Cardiac fibroblast (primary cell): ENCODE measurements at regions not wholly inside any gene's neighbourhood (a gene's known extent, or its start where the extent isn't known, plus 50 kb on each side); places are given as distances from the start of the nearest gene placed in this dataset.
"Not testable (repeated sequence)": the region's sequence is repeated elsewhere in the genome, so short reads cannot be mapped to it uniquely, and the experiment has no call there.

ENCODE experiments used
- DNase-seq, 2 donors: peaks; one replicate each; pipeline versions ENCODE4 v3.0.0 to v3.0.0-alpha.2; 2010; ENCODE audit warnings: low read depth in 2 of 2
- H3K4me3 ChIP-seq, 2 donors: replicated peaks in 1 of 2; 1 replicate in 1 of 2; 2 replicates in 1 of 2; pipeline ENCODE4 v1.5.1; 2011; ENCODE audit warnings: low read depth in 2 of 2, low read length in 2 of 2, mild to moderate bottlenecking in 2 of 2, moderate library complexity in 1 of 2
- TF ChIP-seq, protein P1 (sequence below): IDR thresholded peaks from one replicate; pipeline ENCODE4 v1.5.1; 2011; ENCODE audit warnings: low read depth, mild to moderate bottlenecking, low read length, inconsistent platforms

DNA sequence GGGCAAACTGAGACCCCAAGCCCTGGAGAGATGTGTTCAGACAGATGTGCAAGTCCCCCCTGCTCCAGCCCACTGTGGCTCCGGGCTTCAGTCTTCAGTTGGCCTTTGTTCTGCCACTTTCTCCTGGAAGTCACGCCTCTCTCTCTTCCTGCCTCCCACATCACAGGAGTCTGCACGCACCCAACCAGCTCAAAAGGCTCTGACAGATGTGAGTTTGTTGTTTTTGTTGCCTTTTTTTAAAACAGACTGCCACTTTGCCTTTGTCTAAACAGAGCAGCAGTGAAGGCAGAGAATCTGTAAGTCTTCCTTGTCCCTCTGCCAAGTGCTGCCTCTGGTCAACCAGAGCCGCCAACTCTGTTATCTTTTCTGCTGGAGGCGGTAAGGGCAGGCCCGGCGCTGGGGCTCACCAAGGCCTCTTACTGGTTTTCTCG lies 149.7 kb downstream of the TFAP2C start:
- no peak overlapping the region for H3K4me3 ChIP-seq
- TF ChIP-seq, protein P1, sequence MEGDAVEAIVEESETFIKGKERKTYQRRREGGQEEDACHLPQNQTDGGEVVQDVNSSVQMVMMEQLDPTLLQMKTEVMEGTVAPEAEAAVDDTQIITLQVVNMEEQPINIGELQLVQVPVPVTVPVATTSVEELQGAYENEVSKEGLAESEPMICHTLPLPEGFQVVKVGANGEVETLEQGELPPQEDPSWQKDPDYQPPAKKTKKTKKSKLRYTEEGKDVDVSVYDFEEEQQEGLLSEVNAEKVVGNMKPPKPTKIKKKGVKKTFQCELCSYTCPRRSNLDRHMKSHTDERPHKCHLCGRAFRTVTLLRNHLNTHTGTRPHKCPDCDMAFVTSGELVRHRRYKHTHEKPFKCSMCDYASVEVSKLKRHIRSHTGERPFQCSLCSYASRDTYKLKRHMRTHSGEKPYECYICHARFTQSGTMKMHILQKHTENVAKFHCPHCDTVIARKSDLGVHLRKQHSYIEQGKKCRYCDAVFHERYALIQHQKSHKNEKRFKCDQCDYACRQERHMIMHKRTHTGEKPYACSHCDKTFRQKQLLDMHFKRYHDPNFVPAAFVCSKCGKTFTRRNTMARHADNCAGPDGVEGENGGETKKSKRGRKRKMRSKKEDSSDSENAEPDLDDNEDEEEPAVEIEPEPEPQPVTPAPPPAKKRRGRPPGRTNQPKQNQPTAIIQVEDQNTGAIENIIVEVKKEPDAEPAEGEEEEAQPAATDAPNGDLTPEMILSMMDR: no peak
- peak; percentile 8 to 85 for DNase-seq

DNA sequence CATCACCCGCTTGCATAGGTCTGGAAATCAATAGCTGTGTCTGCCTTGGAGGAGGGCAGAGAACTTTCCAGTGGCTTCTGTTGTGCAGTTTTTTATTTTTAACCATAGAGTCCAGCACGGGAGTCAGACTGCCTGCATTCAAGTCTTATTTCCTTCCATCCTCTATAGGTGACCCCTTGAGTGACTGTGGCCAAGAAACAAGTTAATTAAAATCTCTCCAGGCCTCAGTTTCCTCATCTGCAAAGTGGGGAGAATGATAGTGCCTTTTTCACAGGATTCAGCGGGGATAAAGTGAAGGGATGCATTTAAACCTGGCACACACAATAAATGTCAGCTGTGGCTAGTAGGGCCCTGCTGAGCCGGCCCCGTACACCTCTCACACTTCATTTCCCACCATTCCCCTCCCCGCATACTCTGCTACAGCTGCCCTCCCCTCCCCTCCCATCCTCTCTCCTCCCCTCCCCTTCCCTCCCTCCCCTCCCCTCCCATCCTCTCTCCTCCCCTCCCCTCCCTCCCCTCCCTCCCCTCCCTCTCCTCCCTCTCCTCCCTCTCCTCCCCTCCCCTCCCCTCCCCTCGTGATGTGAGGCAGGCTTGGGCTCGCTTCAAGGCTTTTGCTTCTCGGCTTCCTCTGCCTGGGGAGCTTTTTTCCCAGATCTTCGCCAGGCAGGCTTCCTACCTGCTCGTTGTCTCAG lies 150.5 kb downstream of the TFAP2C start:
- TF ChIP-seq, protein P1: no peak
- no peak for DNase-seq
- H3K4me3 ChIP-seq: no peak overlapping the region

DNA sequence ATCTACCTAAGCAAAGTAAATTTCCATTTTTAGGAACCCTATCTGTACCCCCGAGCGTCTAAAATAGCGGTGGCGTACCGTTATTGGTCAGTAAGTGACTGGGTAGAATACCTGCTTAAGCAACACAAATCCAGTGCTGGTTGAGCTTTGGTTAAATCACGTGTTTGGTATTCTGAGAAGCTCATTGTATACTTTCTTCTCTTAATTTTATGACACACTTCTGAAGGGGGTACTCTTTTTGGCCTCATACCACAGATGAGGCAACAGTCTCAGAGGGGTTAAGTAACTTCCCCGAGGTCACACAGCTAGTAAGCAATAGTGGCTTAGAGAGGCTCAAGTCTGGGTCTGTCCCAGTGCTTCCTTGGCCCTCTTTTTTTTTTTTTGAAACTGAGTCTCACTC lies 151.2 kb downstream of the TFAP2C start:
- TF ChIP-seq, protein P1: no peak
- no peak overlapping the region for H3K4me3 ChIP-seq
- peak in 1 of 2 donors; percentile 38 for DNase-seq

DNA sequence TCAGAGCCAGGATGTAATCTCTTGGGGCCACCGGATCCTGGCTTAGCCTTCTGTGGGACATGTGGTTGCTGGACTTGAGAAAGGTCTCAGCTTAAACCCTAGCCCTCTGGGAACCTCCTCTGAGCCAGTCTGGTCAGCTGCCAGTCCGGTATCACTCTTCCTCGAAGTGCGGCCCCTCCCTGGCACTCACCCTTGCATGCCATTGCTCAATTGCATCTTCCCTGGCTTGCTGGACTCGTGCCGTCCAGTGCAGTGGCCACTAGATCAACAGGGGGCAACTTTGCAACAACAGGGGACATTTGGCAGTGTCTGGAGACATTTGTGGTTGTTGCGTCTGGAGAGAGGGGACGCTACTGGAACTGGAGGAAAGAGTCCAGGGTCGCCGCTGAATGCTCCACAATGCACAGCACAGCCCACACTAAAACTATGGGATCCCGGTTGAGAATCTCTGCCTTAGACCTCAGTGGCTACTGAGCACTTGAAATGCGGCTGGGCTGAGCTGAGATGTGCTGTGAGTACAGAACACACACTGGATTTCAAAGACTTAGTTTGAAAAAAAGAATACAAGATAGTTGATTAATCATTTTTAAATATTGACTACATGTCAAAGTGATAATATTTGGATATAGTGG lies 152.1 kb downstream of the TFAP2C start:
- TF ChIP-seq, protein P1: no peak
- peak overlapping the region in 1 of 2 donors; percentile 15 for H3K4me3 ChIP-seq
- peak; percentile 2 to 95 for DNase-seq

DNA sequence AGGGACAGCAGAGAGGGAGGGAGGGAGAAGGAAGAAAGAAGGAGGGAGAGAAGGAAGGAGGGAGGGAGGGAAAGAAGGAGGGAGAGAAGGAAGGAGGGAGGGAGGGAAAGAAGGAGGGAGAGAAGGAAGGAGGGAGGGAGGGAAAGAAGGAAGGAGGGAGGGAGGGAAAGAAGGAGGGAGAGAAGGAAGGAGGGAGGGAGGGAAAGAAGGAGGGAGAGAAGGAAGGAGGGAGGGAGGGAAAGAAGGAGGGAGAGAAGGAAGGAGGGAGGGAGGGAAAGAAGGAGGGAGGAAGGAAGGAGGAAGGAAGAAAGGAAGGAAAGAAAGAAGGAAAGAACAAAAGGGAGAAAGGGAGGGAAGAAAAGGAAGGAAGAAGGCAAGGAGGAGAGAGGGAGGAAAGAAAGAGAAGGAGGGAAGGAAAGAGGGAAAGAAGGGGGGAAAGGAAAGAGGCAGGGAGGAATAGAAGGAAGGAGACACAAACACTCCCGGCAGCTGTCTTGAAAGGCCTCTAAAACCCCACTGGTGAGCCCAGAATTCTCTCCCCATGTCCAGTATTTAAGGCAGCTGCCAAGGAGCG lies 153.0 kb downstream of the TFAP2C start:
- not testable (repeated sequence) for H3K4me3 ChIP-seq, DNase-seq

DNA sequence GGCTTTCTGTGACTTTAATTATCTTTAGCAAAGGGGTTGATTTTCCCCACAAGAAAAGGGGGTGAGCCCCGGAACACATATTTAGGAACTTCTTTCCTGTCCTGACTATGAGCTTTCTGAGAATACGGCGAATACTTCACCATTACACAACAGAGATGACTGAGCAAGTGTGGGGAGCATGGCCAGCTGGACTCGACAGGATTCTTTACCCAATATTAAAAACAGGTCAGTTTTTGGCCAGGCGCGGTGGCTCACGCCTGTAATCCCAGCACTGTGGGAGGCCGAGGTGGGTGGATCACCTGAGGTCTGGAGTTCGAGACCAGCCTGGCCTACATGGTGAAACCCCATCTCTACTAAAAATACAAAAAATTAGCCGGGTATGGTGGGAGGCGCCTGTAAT lies 153.7 kb downstream of the TFAP2C start:
- DNase-seq: peak; percentile 10 to 29
- H3K4me3 ChIP-seq: not testable (repeated sequence)

DNA sequence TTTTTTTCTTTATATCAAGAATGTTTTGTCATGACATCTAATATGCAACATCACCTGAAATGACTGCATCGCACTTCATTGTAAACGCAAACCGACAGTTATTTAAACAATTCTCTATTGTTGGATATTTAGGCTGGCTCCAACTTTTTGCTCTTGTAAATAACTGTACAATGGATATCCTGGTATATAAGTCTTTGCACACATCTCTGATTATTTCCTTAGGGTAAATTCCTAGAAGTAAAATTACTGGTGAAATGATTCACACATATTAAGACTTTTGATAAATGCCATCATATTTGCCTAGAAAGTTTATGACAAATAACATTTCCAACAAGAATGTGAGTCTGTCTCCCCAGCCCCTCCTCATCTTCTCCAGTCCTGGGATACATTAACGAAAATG lies 154.7 kb downstream of the TFAP2C start:
- no peak for DNase-seq
- H3K4me3 ChIP-seq: no peak overlapping the region
- TF ChIP-seq, protein P1: no peak

DNA sequence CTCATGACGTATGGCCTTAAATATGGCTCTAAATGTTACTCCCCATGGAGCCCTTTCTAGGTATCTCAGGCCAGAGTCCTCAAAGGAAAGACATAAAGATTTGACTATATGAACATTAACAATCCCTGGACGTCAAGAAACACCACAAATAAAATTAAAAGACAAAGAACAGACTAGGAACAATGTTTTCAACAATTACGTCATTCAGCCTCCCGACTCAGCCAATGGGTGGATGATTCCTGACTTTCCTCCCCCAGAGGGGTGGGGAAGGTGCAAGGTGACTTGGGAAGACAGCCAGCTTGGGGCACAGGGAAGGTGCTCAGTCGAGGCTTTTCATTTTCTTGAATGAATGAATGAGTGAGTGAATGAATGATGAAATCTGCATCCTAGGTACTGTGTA lies 157.4 kb downstream of the TFAP2C start:
- DNase-seq: no peak
- no peak overlapping the region for H3K4me3 ChIP-seq
- TF ChIP-seq, protein P1: no peak
